K562 (cell line): ENCODE measurements at regions not wholly inside any gene's neighbourhood (a gene's known extent, or its start where the extent isn't known, plus 50 kb on each side); places are given as distances from the start of the nearest gene placed in this dataset.

Experiments used
- ATAC-seq: fragments of 200-7000 bp; cut with Tn5 transposase; 3 replicates; pipeline ENCODE4 v1.9.1; 2020; ENCODE audit warnings: moderate library complexity
- BruUV-seq: library from RNA; stranded (reverse); fragments of 400-500 nt; replicated peaks from 2 replicates; lab custom pipeline; 2021; lab: Mats Ljungman, UMichigan
- CTCF ChIA-PET: fragments of 300-600 bp; formaldehyde crosslinking; extraction: SDS; loops from one replicate; lab custom pipeline; 2021; ENCODE audit warnings: low intra/inter-chr PET ratio; lab: Yijun Ruan, JAX
- POLR2A ChIA-PET: fragments of 300-600, 350-650 bp; sonication (Branson Sonifier 250); formaldehyde crosslinking; extraction: SDS; loops from one replicate; lab custom pipeline; 2021; ENCODE audit warnings: antibody characterized with exemption, inconsistent platforms; lab: Yijun Ruan, JAX
- DNase-seq, 4 experiments: peaks; one replicate each; pipeline versions ENCODE4 v3.0.0 to v3.0.0-alpha.2; 2011 to 2018; ENCODE audit warnings: low spot score in 3 of 4, mixed read lengths in 3 of 4; ENCODE audit errors: extremely low read depth in 1 of 4
- FAIRE-seq: peaks from 2 replicates; lab custom pipeline; 2011; peaks lifted over from hg19 to GRCh38; lab: Jason Lieb, UNC
- H2AFZ ChIP-seq: 2 replicates; pipeline ENCODE4 v1.6.0; 2011; ENCODE audit warnings: low read depth, low read length, control low read depth, inconsistent platforms
- H3K27ac ChIP-seq: fragments of 200-600 bp; 3 replicates; pipeline ENCODE4 v1.8.0; 2011; ENCODE audit warnings: low read depth, mild to moderate bottlenecking, control low read depth, inconsistent platforms, low read length, moderate library complexity, mixed read lengths; ENCODE audit errors: extremely low read depth
- H3K27me3 ChIP-seq, 2 experiments: fragments of 300-600 bp in 1 of 2; 2 replicates in 1 of 2; 3 replicates in 1 of 2; pipeline versions ENCODE4 v1.6.0 to v1.8.0; 2011; ENCODE audit warnings: inconsistent platforms in 2 of 2, low read length in 2 of 2, mild to moderate bottlenecking in 1 of 2, mixed read lengths in 1 of 2, moderate library complexity in 1 of 2; ENCODE audit not compliant: control insufficient read depth in 2 of 2, insufficient read depth in 2 of 2
- H3K36me3 ChIP-seq: fragments of 300-600 bp; 3 replicates; pipeline ENCODE4 v1.8.0; 2011; ENCODE audit warnings: mild to moderate bottlenecking, low read length, inconsistent platforms; ENCODE audit not compliant: control insufficient read depth, insufficient read depth
- H3K4me1 ChIP-seq, 2 experiments: fragments of 200-600 bp in 1 of 2; replicated peaks in 1 of 2; 2 replicates in 1 of 2; 3 replicates in 1 of 2; pipeline versions ENCODE4 v1.5.1 to v1.8.0; 2011; ENCODE audit warnings: inconsistent platforms in 2 of 2, low read length in 2 of 2, mild to moderate bottlenecking in 1 of 2, mixed read lengths in 1 of 2, moderate library complexity in 1 of 2; ENCODE audit not compliant: control insufficient read depth in 2 of 2, insufficient read depth in 2 of 2
- H3K4me2 ChIP-seq: 2 replicates; pipeline ENCODE4 v1.6.1; 2011; ENCODE audit warnings: low read length, control low read depth, inconsistent platforms, mixed read lengths; ENCODE audit not compliant: insufficient read depth
- H3K4me3 ChIP-seq: fragments of 200-600 bp; sonication (generic), shearing (Covaris generic); 2 replicates; pipeline ENCODE4 v1.5.1; 2016; ENCODE audit warnings: control low read depth, inconsistent platforms
- H3K79me2 ChIP-seq: fragments of 200-600 bp; 3 replicates; pipeline ENCODE4 v1.8.0; 2011; ENCODE audit warnings: low read length, inconsistent platforms; ENCODE audit not compliant: control insufficient read depth, insufficient read depth
- H3K9ac ChIP-seq, 2 experiments: 2 replicates each; pipeline versions ENCODE4 v1.6.0 to v1.6.1; 2011; ENCODE audit warnings: low read depth in 2 of 2, low read length in 2 of 2, control low read depth in 1 of 2, inconsistent platforms in 1 of 2, mild to moderate bottlenecking in 1 of 2, mixed read lengths in 1 of 2; ENCODE audit not compliant: insufficient read depth in 1 of 2
- H3K9me1 ChIP-seq: one replicate; pipeline ENCODE4 v1.6.0; 2011; ENCODE audit warnings: inconsistent platforms, mild to moderate bottlenecking, low read length, moderate library complexity; ENCODE audit not compliant: control insufficient read depth, insufficient read depth
- H3K9me3 ChIP-seq: replicated peaks from 2 replicates; pipeline ENCODE4 v1.5.1; 2011; ENCODE audit warnings: low read depth, low read length, inconsistent platforms; ENCODE audit not compliant: control insufficient read depth, insufficient read depth
- H4K20me1 ChIP-seq: replicated peaks from 2 replicates; pipeline ENCODE4 v1.6.1; 2011; ENCODE audit warnings: low read length, inconsistent platforms, mixed read lengths; ENCODE audit not compliant: control insufficient read depth, insufficient read depth
- E2F4 ChIP-seq: sonication (generic); formaldehyde crosslinking; IDR thresholded peaks from 2 replicates; pipeline ENCODE4 v1.8.0; 2022; ENCODE audit warnings: mild to moderate bottlenecking, low read depth, missing genetic modification reagents
- FOXP1 ChIP-seq: sonication (generic); formaldehyde crosslinking; IDR thresholded peaks from 2 replicates; pipeline ENCODE4 v1.8.0; 2022; ENCODE audit warnings: mild to moderate bottlenecking, missing genetic modification reagents
- HDAC6 ChIP-seq: IDR thresholded peaks from 2 replicates; pipeline ENCODE4 v1.6.1; 2012; ENCODE audit warnings: low read depth, mild to moderate bottlenecking, control low read depth, inconsistent platforms, low read length, moderate library complexity
- MNT ChIP-seq, 2 experiments: fragments of 450-650 bp; conservative IDR thresholded peaks; 2 replicates each; pipeline ENCODE4 v1.6.1; 2017; ENCODE audit warnings: mild to moderate bottlenecking in 2 of 2, moderate library complexity in 2 of 2
- TAF7 ChIP-seq: fragments of 450-650 bp; IDR thresholded peaks from 2 replicates; pipeline ENCODE4 v1.6.1; 2016; ENCODE audit warnings: missing genetic modification characterization, missing compliant biosample characterization
- ZBTB1 ChIP-seq: sonication (generic); formaldehyde crosslinking; IDR thresholded peaks from 2 replicates; pipeline ENCODE4 v1.8.1; 2023; ENCODE audit warnings: missing genetic modification reagents, low read depth, mild to moderate bottlenecking, borderline replicate concordance
- ZC3H11A ChIP-seq: IDR thresholded peaks from 2 replicates; pipeline ENCODE4 v1.6.1; 2012; ENCODE audit warnings: low read depth, low read length, improper control_type of control experiment
- ZZZ3 ChIP-seq: fragments of 450-650 bp; IDR thresholded peaks from 2 replicates; pipeline ENCODE4 v1.6.1; 2016; ENCODE audit warnings: antibody characterized with exemption, mild to moderate bottlenecking, moderate library complexity
- WGBS: fragments of 100-300 bp; shearing (Covaris generic); methylation state at CpG from one replicate; pipeline ENCODE4 v1.1.6; 2016; ENCODE audit warnings: low coverage, mixed read lengths; ENCODE audit not compliant: insufficient coverage; ENCODE audit errors: missing lambda C conversion rate; 5-methylcytosine and 5-hydroxymethylcytosine counted together
- in situ Hi-C: fragments of 300-500 bp; cut with MboI; formaldehyde crosslinking; loops from 4 replicates; pipeline ENCODE4 v1.15.0; 2018; ENCODE audit warnings: inconsistent platforms, mixed read lengths
- intact Hi-C: fragments of 100-400 bp; cut with micrococcal nuclease; formaldehyde crosslinking; loops from 2 replicates; pipeline ENCODE4 v1.14.2; 2022

GRCh38 chr11:128165572-128165971 lies 421.8 kb downstream of the ETS1 start:
- intact Hi-C loops (no loop called here), in situ Hi-C loops (no loop called here)
- no TSS peak for BruUV-seq
- TF ChIP-seq E2F4 (CRISPR knock-in tag) (no peak), HDAC6 (no peak), MNT (conservative IDR thresholded peaks at IDR 0.05) (no peak), ZBTB1 (CRISPR knock-in tag) (no peak), ZZZ3 (no peak), FOXP1 (CRISPR knock-in tag) (no peak), TAF7 (tag) (no peak), ZC3H11A (no peak)
- FAIRE-seq (no peak), ATAC-seq (no peak), DNase-seq (no peak)
- no peak overlapping the region for H3K4me2 ChIP-seq
- no peaks in the 10 kb centered on the region for H3K36me3 ChIP-seq
- no peak overlapping the region for H3K27ac ChIP-seq
- no peaks in the 10 kb centered on the region for H3K4me1 ChIP-seq
- H3K4me3 ChIP-seq: no peak overlapping the region
- CTCF ChIA-PET: no interaction called here
- POLR2A ChIA-PET: no interaction called here
- no peaks in the 10 kb centered on the region for H3K9me3 ChIP-seq
- no peaks in the 10 kb centered on the region for H3K79me2 ChIP-seq
- H3K9me1 ChIP-seq: no peaks in the 10 kb centered on the region
- no peaks in the 10 kb centered on the region for H3K27me3 ChIP-seq
- no peak overlapping the region for H2AFZ ChIP-seq
- H4K20me1 ChIP-seq: no peaks in the 10 kb centered on the region
- WGBS: 0% methylated on average over 4 of the region's 4 CpGs
- no peak overlapping the region for H3K9ac ChIP-seq
